ENCODE measurements at regions not wholly inside any gene's neighbourhood (a gene's known extent, or its start where the extent isn't known, plus 50 kb on each side); places are given as distances from the start of the nearest gene placed in this dataset.

GRCh38 chr4:187333151-187333550 is 609.5 kb upstream of the FAT1 start:
- TF ChIP-seq ZNF703 (CRISPR knock-in tag; IDR thresholded peaks at IDR 0.05; ENCODE audit: borderline replicate concordance) (no peak), HDAC2 (CRISPR knock-in tag; IDR thresholded peaks at IDR 0.05) (no peak), ZNF83 (CRISPR knock-in tag; IDR thresholded peaks at IDR 0.05; ENCODE audit: borderline replicate concordance) (no peak), ZFP36L2 (CRISPR knock-in tag; IDR thresholded peaks at IDR 0.05) (no peak), POLR2A (IDR thresholded peaks at IDR 0.05; ENCODE audit: insufficient read depth in 1 of 2, low read depth in 2 of 2, low read length in 2 of 2) (no peak), E2F5 (CRISPR knock-in tag; conservative IDR thresholded peaks at IDR 0.05) (no peak)
